GM18858 (cell line): ENCODE measurements at regions not wholly inside any gene's neighbourhood (a gene's known extent, or its start where the extent isn't known, plus 50 kb on each side); places are given as distances from the start of the nearest gene placed in this dataset.

Experiments used
- ATAC-seq: cut with Tn5 transposase; IDR thresholded peaks from one replicate; pipeline ENCODE4 v1.9.1; 2021; ENCODE audit not compliant: unreplicated experiment

GRCh38 chr6:166050559-166050958, 117.1 kb downstream of the TBXT start:
- no peak for ATAC-seq

GRCh38 chr6:166046982-166047381, 120.7 kb downstream of the TBXT start:
- no peak for ATAC-seq

GRCh38 chr6:166046226-166046625, 121.4 kb downstream of the TBXT start:
- ATAC-seq = no peak

- no peak for ATAC-seq
These were observed 121.8 kb downstream of the TBXT start for GRCh38 chr6:166045860-166046200.

GRCh38 chr6:166045173-166045859, 122.3 kb downstream of the TBXT start:
- ATAC-seq = no peak

GRCh38 chr6:166041277-166041676, 126.4 kb downstream of the TBXT start:
- ATAC-seq = no peak

- ATAC-seq = no peak
These were observed 127.4 kb downstream of the TBXT start for GRCh38 chr6:166040292-166040691.

- ATAC-seq = no peak
These were observed 131.1 kb downstream of the TBXT start for GRCh38 chr6:166036316-166037095.

- ATAC-seq = no peak
These were observed 135.1 kb downstream of the TBXT start for GRCh38 chr6:166032366-166033200.

- no peak for ATAC-seq
These were observed 136.4 kb downstream of the TBXT start for GRCh38 chr6:166031275-166031674.

GRCh38 chr6:166029506-166029905, 138.1 kb downstream of the TBXT start:
- ATAC-seq = peak; percentile 53

- ATAC-seq = no peak
These were observed 139.9 kb downstream of the TBXT start for GRCh38 chr6:166027761-166028160.

- ATAC-seq = no peak
These were observed 141.0 kb downstream of the TBXT start for GRCh38 chr6:166026586-166027126.

- no peak for ATAC-seq
These were observed 142.3 kb downstream of the TBXT start for GRCh38 chr6:166025149-166025898.

- ATAC-seq = no peak
These were observed 143.4 kb downstream of the TBXT start for GRCh38 chr6:166024252-166024651.

- no peak for ATAC-seq
These were observed 144.2 kb downstream of the TBXT start for GRCh38 chr6:166023273-166023989.

GRCh38 chr6:166021429-166021828, 146.2 kb downstream of the TBXT start:
- no peak for ATAC-seq

- no peak for ATAC-seq
These were observed 148.4 kb downstream of the TBXT start for GRCh38 chr6:166019214-166019613.

GRCh38 chr6:166017032-166017635, 150.5 kb downstream of the TBXT start:
- no peak for ATAC-seq

GRCh38 chr6:166014966-166015365, 152.7 kb downstream of the TBXT start:
- ATAC-seq = no peak
